Activated naive CD8-positive, alpha-beta T cell treated with anti-CD3 and anti-CD28 coated beads, Interleukin-2, amount 50 U/mL, for 24 hours (primary cell): ENCODE measurements at regions not wholly inside any gene's neighbourhood (a gene's known extent, or its start where the extent isn't known, plus 50 kb on each side); places are given as distances from the start of the nearest gene placed in this dataset.

Experiments
- ATAC-seq: fragments of 150-1000 bp; cut with Tn5 transposase; one replicate; pipeline ENCODE4 v1.10.0; 2021
- DNase-seq: peaks from one replicate; pipeline ENCODE4 v3.0.0; 2021
- H3K27ac Mint-ChIP-seq: one replicate; pipeline ENCODE4 v1.8.0; 2021; ENCODE audit warnings: mild to moderate bottlenecking, mixed read lengths
- H3K27me3 Mint-ChIP-seq: one replicate; pipeline ENCODE4 v1.8.0; 2021; ENCODE audit warnings: mixed read lengths
- H3K36me3 Mint-ChIP-seq: one replicate; pipeline ENCODE4 v1.8.0; 2021; ENCODE audit warnings: low read depth, mixed read lengths
- H3K4me1 Mint-ChIP-seq: one replicate; pipeline ENCODE4 v1.8.0; 2021; ENCODE audit warnings: mixed read lengths
- H3K4me3 Mint-ChIP-seq: one replicate; pipeline ENCODE4 v1.8.0; 2021; ENCODE audit warnings: mild to moderate bottlenecking, moderate library complexity, mixed read lengths
- H3K9me3 Mint-ChIP-seq: one replicate; pipeline ENCODE4 v1.8.0; 2021; ENCODE audit warnings: mixed read lengths

DNA sequence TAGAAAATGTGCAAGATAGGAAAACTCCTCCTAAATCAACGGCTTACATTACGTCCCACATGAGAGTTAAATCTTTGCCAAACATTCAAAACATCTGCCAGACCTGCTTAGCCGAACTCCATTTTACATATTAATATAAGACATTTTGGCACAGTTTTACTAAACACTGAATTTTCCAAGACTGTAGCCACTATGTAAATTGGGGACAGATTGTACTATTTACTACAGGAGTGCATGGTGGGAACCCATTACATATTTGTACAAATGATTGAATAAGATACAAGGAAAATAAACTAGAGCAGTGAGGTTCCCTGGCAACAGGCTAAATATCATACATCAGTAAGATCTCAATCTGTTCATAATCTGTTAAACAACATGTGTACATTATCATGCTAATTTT, 1234.4 kb downstream of the KCNT2 start:
- Mint-ChIP-seq H3K27ac (no peak overlapping the region), H3K36me3 (no peaks in the 10 kb centered on the region), H3K4me1 (no peaks in the 10 kb centered on the region), H3K9me3 (no peaks in the 10 kb centered on the region), H3K4me3 (no peak overlapping the region), H3K27me3 (no peaks in the 10 kb centered on the region)
- ATAC-seq (no peak), DNase-seq (no peak)

DNA sequence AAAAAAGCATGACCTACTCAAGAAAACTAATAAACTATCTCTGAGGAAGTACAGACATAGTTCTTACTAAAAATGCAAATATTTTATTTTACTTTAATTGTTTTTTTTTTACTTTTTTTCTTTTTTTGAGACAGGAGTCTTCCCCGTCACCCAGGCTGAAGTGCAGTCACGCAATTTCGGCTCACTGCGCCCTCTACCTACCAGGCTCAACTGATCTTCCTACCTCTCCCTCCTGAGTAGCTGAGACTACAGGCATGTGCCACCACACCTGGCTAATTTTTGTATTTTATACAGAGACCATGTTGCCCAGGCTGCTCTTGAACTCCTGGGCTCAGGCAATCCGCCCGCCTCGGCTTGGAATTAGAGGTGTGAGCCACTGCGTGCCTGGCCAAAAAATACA, 1263.1 kb downstream of the KCNT2 start:
- DNase-seq (no peak), ATAC-seq (no peak)
- Mint-ChIP-seq H3K4me3 (no peak overlapping the region), H3K27ac (no peak overlapping the region), H3K4me1 (no peaks in the 10 kb centered on the region), H3K27me3 (no peaks in the 10 kb centered on the region), H3K36me3 (no peaks in the 10 kb centered on the region), H3K9me3 (no peaks in the 10 kb centered on the region)

DNA sequence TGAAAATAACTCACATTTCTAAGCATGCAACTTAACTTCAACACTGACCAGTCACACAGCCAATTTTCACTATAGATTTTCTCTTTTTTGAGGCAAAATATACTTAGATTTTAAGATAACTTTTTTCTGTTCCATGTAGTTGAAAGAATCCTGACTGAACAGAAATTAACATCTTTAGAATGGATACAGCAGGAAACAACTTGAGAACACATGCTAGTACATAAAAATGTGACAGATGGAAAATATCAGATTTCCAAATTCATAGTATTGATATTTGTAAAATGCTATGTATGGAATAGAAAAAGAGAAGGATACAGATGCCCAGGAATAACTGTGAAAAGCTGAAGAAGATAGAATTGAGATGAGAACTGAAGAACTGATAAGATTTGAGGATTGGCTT, 1270.6 kb downstream of the KCNT2 start:
- DNase-seq (no peak), ATAC-seq (no peak)
- Mint-ChIP-seq H3K27ac (no peak overlapping the region), H3K9me3 (peaks cover 4% of the 10 kb centered on the region), H3K4me3 (no peak overlapping the region), H3K4me1 (no peaks in the 10 kb centered on the region), H3K36me3 (no peaks in the 10 kb centered on the region), H3K27me3 (no peaks in the 10 kb centered on the region)

DNA sequence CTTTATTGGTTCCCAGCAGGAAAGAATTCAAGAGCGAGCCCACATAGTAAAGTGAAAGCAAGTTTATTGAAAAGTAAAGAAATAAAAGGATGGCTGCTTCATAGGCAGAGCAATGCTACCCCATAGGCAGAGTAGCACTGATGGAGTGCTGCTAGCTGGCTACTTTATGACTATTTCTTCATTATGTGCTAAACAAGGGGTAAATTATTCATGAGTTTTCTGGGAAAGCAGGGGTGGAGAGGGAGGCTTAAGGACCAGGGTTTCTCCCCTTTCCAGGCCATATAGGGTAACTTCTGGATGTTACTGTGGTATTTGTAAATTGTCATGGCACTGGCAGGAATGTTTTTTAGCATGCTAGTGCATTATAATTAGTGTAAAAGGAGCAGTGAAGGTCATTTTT, 1271.4 kb downstream of the KCNT2 start:
- no peak overlapping the region for H3K4me3 Mint-ChIP-seq
- peaks cover 4% of the 10 kb centered on the region for H3K9me3 Mint-ChIP-seq
- no peaks in the 10 kb centered on the region for H3K36me3 Mint-ChIP-seq
- no peak for DNase-seq
- ATAC-seq: no peak
- no peak overlapping the region for H3K27ac Mint-ChIP-seq
- H3K4me1 Mint-ChIP-seq: no peaks in the 10 kb centered on the region
- no peaks in the 10 kb centered on the region for H3K27me3 Mint-ChIP-seq

DNA sequence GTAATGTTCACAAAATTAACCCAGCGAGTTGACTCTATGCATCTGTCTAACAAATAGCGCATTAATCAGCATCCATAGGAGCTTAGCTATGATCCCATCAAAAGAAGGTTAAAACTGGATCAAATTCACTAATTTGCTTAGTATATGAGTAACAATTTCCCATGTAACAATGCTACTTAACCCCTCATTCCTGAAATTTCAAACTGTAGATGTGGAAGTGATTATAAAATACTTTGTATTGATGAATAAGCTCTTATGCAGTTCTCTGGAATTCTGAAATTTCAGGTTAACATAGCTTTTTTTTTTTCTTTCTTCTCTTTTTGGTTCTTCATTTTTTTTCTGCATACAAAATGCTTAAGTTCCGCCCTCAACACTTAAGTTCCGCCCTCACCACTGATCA, 1272.7 kb downstream of the KCNT2 start:
- no peaks in the 10 kb centered on the region for H3K36me3 Mint-ChIP-seq
- H3K27ac Mint-ChIP-seq: no peak overlapping the region
- no peaks in the 10 kb centered on the region for H3K4me1 Mint-ChIP-seq
- no peak overlapping the region for H3K4me3 Mint-ChIP-seq
- DNase-seq (no peak), ATAC-seq (no peak)
- peaks cover 4% of the 10 kb centered on the region for H3K9me3 Mint-ChIP-seq
- H3K27me3 Mint-ChIP-seq: no peaks in the 10 kb centered on the region

DNA sequence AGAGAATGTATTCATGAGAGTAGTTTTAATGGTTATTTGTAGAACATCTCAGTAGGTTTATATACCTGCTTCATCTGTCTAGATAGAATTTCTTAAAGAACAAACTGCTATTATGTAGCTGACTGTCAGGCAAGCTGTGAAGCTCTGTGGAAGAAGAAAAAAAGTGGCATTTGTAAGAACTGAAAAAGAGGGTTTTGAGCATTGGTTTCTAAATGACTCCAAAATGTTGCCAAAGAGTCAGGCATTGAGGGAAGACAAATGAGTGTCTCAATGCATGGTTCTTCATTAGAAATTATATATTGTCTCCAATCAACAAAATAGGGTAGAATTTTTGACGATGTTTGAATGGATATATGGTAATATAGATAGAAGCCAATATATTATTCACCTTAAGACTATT, 1276.1 kb downstream of the KCNT2 start:
- Mint-ChIP-seq H3K36me3 (no peaks in the 10 kb centered on the region), H3K27ac (no peak overlapping the region), H3K4me1 (no peaks in the 10 kb centered on the region), H3K9me3 (peaks cover 8% of the 10 kb centered on the region), H3K27me3 (no peaks in the 10 kb centered on the region), H3K4me3 (no peak overlapping the region)
- DNase-seq (no peak), ATAC-seq (no peak)

DNA sequence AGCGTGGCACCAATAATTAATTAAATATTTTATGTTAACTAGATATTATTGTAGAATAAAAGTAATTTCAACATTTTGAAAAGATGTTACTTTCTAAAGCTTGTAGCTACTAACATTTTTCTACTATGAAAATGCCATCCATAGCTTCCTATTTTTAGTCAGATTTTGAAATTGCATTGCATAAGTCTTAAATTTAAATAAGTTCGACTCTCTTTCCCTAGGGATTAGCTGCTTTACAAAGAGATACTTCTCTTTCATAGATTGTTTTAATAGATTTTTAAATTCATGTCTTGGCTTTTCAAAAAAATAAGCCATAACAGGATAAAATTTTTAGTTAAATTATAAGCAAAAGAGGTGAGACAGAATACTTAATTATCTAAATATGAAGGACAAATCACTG, 1279.6 kb downstream of the KCNT2 start:
- Mint-ChIP-seq H3K4me1 (no peaks in the 10 kb centered on the region), H3K9me3 (peaks cover 17% of the 10 kb centered on the region), H3K4me3 (no peak overlapping the region), H3K27me3 (no peaks in the 10 kb centered on the region), H3K36me3 (no peaks in the 10 kb centered on the region), H3K27ac (no peak overlapping the region)
- DNase-seq (no peak), ATAC-seq (no peak)

DNA sequence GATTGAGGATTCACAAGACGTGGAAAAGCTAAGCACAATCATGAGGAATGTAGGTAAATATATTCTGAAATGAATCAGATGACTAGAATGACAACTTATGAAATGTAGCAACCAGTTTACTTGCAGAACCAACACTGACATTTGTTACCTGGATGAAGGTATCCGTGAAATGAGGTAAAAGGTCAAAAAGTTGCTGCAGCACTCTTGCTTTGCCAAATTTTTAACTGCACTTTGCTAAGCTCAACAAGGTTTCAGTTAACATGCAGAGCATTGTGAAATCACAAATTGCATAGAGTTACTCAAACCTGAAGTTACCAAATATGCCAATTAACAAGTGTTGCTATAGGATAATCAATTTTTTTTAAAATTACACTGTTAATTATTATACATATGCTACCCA, 1280.1 kb downstream of the KCNT2 start:
- Mint-ChIP-seq H3K9me3 (peaks cover 14% of the 10 kb centered on the region), H3K27me3 (no peaks in the 10 kb centered on the region), H3K36me3 (no peaks in the 10 kb centered on the region), H3K4me3 (no peak overlapping the region), H3K27ac (no peak overlapping the region), H3K4me1 (no peaks in the 10 kb centered on the region)
- DNase-seq (no peak), ATAC-seq (no peak)

DNA sequence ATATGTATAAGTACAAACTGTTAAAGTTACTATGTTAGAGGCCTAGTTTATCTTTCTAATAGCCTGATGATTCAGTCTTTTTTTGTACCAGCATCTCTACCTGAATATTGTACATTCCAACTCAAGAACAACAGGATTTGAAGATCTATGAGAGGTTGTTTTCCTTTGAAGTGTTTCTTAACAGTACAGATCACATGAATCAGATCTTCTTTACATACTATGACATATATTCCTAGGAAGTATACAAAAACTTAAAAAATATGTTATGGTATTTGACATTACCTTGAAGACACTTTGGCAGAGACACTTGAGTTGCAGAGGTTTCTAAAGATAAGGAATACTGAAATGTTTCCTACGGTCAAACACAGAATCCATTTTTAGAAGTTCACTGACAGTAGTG, 1280.9 kb downstream of the KCNT2 start:
- H3K36me3 Mint-ChIP-seq: no peaks in the 10 kb centered on the region
- no peak overlapping the region for H3K4me3 Mint-ChIP-seq
- DNase-seq (no peak), ATAC-seq (no peak)
- H3K4me1 Mint-ChIP-seq: no peaks in the 10 kb centered on the region
- no peaks in the 10 kb centered on the region for H3K27me3 Mint-ChIP-seq
- H3K27ac Mint-ChIP-seq: no peak overlapping the region
- H3K9me3 Mint-ChIP-seq: peaks cover 14% of the 10 kb centered on the region

DNA sequence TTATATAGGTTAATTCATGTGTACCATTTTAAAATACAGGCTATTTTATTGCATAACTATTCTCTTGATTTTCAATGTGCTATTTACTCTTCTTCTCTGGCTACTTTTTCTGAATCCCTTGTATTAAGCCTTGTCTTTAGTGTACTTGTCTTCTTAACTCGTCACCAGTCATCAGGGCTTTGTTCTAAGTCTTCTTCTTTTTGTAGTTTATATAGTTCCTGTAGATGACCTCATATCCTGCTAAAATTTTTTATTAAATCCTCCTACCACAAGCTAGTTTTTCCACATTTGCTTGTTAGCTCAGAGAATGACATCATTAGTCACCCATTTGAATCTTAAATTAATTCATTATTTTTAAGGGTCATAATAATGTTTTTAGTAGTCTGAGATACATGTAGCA, 1281.9 kb downstream of the KCNT2 start:
- H3K27ac Mint-ChIP-seq: no peak overlapping the region
- H3K27me3 Mint-ChIP-seq: no peaks in the 10 kb centered on the region
- no peak for DNase-seq
- H3K4me3 Mint-ChIP-seq: no peak overlapping the region
- H3K4me1 Mint-ChIP-seq: no peaks in the 10 kb centered on the region
- peaks cover 14% of the 10 kb centered on the region for H3K9me3 Mint-ChIP-seq
- ATAC-seq: no peak
- H3K36me3 Mint-ChIP-seq: no peaks in the 10 kb centered on the region

DNA sequence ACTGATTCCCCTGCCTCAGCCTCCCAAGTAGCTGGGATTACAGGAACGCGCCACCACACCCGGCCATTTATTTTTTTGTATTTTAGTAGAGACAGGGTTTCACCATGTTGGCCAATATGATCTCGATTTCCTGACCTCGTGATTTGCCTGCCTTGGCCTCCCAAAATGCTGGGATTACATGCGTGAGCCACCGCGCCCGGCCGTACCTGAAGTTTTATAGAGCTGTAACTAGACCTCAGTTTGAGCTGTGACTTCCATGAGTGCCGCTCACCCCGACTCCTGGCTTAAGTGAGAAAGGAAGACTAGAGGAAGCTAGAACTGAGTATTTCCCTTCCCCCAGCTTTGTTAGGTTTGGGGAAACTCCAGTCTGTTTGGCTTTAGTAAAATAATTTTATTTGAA, 1283.1 kb downstream of the KCNT2 start:
- no peaks in the 10 kb centered on the region for H3K36me3 Mint-ChIP-seq
- H3K9me3 Mint-ChIP-seq: peaks cover 14% of the 10 kb centered on the region
- H3K4me1 Mint-ChIP-seq: no peaks in the 10 kb centered on the region
- ATAC-seq (no peak), DNase-seq (no peak)
- H3K4me3 Mint-ChIP-seq: no peak overlapping the region
- no peaks in the 10 kb centered on the region for H3K27me3 Mint-ChIP-seq
- H3K27ac Mint-ChIP-seq: no peak overlapping the region

DNA sequence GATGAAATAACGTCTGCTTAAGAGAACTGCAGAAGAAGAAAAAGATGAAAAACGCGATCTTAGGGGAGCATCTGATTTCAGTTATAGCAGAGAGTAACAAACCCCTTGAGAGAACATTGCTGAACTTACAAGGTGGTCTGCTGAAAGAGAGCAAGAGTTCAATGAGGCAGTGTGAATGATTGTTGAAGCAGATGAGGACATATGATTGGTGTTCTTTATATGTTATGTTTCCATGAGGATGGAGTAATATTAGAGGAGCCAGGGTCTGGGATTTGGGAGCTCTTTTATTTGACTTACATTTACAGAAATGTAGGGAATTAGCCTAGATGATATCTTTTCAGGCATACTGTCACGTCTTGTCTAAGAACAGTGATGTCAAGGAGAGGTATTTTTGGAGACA, 1302.0 kb downstream of the KCNT2 start:
- Mint-ChIP-seq H3K4me1 (no peaks in the 10 kb centered on the region), H3K27ac (no peak overlapping the region), H3K4me3 (no peak overlapping the region), H3K9me3 (peaks cover 6% of the 10 kb centered on the region), H3K36me3 (no peaks in the 10 kb centered on the region), H3K27me3 (no peaks in the 10 kb centered on the region)
- no peak for DNase-seq
- ATAC-seq: no peak

DNA sequence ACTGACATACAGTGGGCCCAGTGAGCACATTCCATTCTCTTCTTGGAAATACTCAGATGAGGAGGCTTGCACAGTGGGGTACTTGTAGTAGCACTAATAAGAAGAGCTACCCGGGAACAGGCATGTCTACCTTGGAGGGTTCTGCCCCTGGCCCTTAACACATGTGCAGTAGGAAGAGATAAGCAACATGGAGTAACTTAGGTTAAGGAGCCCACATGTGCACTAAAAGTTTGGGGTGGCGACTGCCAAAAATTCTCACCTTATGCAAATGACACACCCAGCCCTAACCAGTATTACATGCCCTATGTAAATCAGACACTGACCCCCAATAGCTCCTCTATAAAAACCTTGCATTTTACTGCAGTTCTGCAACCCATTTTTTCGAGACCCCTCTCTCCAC, 1313.3 kb downstream of the KCNT2 start:
- Mint-ChIP-seq H3K9me3 (no peaks in the 10 kb centered on the region), H3K4me3 (no peak overlapping the region), H3K27ac (no peak overlapping the region), H3K4me1 (no peaks in the 10 kb centered on the region), H3K27me3 (no peaks in the 10 kb centered on the region), H3K36me3 (no peaks in the 10 kb centered on the region)
- no peak for ATAC-seq
- DNase-seq: no peak

DNA sequence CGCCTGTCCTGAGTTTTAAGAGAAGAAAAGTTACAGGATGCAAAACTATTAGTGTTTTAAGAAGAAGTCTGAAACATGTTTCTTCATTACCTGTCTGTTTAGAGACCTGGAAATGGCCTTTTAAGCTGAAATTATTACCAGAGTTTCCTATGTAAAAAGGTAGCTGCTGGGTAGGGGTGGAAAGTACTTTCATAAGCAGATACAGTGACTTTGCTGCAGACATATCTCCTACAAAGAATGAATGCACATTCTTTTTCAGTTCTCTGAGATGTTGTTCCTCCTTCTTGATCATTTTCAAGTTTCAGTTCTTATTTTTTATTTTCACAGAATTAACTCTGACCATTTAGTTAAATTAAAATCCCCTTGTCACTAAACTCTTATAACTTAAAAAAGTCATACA, 1329.6 kb downstream of the KCNT2 start:
- Mint-ChIP-seq H3K4me1 (no peaks in the 10 kb centered on the region), H3K27ac (no peak overlapping the region), H3K36me3 (no peaks in the 10 kb centered on the region), H3K27me3 (no peaks in the 10 kb centered on the region), H3K4me3 (no peak overlapping the region), H3K9me3 (no peaks in the 10 kb centered on the region)
- ATAC-seq: no peak
- DNase-seq: no peak

DNA sequence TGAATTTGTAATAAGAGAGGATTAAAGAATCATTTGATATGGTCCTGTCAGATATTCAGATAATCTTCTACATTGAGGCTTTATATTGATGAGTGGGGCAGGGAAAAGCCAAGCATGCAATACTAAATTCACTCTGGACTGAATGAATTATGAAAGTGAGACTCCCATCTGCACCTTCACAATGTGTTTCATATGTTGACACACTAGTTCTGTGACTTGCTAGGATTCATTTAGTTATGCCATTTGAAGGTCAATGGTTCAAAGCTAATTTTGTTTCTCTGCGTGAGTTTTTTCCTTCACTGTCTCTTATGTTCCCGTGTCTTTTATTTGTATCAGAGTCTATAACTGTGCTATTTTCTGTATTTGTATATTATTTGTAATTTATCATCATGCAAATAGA, 1332.5 kb downstream of the KCNT2 start:
- ATAC-seq (no peak), DNase-seq (no peak)
- no peaks in the 10 kb centered on the region for H3K36me3 Mint-ChIP-seq
- no peak overlapping the region for H3K27ac Mint-ChIP-seq
- no peaks in the 10 kb centered on the region for H3K9me3 Mint-ChIP-seq
- H3K4me1 Mint-ChIP-seq: no peaks in the 10 kb centered on the region
- H3K27me3 Mint-ChIP-seq: no peaks in the 10 kb centered on the region
- H3K4me3 Mint-ChIP-seq: no peak overlapping the region

DNA sequence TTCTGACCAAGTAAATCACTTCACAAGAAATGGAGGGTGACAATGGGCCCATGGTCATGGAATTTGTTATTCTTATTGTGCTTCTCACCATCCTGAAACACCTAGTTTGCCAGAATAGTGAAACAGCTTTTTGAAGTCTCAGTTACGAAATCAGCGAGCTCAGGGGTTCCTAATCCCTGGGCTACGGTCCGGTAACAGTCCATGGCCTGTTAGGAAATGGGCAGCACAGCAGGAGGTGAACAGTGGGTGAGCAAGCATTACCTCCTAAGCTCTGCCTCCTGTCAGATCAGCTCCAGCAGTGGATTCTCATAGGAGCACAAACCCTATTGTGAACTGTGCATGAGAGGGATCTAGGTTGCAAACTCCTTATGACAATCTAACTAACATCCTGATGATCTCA, 1356.3 kb downstream of the KCNT2 start:
- H3K27me3 Mint-ChIP-seq: no peaks in the 10 kb centered on the region
- H3K36me3 Mint-ChIP-seq: no peaks in the 10 kb centered on the region
- no peak for DNase-seq
- H3K27ac Mint-ChIP-seq: no peak overlapping the region
- H3K4me3 Mint-ChIP-seq: no peak overlapping the region
- no peak for ATAC-seq
- peaks cover 5% of the 10 kb centered on the region for H3K9me3 Mint-ChIP-seq
- H3K4me1 Mint-ChIP-seq: no peaks in the 10 kb centered on the region
